ENCODE measurements at regions not wholly inside any gene's neighbourhood (a gene's known extent, or its start where the extent isn't known, plus 50 kb on each side); places are given as distances from the start of the nearest gene placed in this dataset.

- no peak overlapping the region for H3K4me3 ChIP-seq
- no peaks in the 10 kb centered on the region for H3K27me3 ChIP-seq
- WGBS, 2 donors (ENCODE audit: low coverage in 1 of 2), result 79% methylated on average over 2 of the region's 2 CpGs; no CpG with 5 or more reads in 1 of the 2 donors
- TF ChIP-seq POLR2A (IDR thresholded peaks at IDR 0.05) (no peak), POLR2AphosphoS5 (IDR thresholded peaks at IDR 0.05) (no peak), EP300 (IDR thresholded peaks at IDR 0.05; ENCODE audit: low read depth) (no peak), CTCF (IDR thresholded peaks at IDR 0.05) (no peak)
- in situ Hi-C loops (cut with MboI; ENCODE audit: low pct_ligation_motif_present in 1 of 4, low pct_unique_long_range_greater_than_20kb in 1 of 4, low sequenced_read_pairs in 3 of 4) (no loop called here), intact Hi-C loops (cut with DNase I; ENCODE audit: low total_unique reads) (no loop called here)
- H3K4me1 ChIP-seq, result no peaks in the 10 kb centered on the region
- H3K27ac ChIP-seq, result no peak overlapping the region
- no peaks in the 10 kb centered on the region for H3K9me3 ChIP-seq
- no peaks in the 10 kb centered on the region for H3K36me3 ChIP-seq
- no peak for DNase-seq
These were observed 739.3 kb downstream of the COL12A1 start for GRCh38 chr6:74466572-74466971.

- H3K4me1 ChIP-seq, result no peaks in the 10 kb centered on the region
- no peak for TF ChIP-seq POLR2AphosphoS5 (IDR thresholded peaks at IDR 0.05)
- no peak for TF ChIP-seq POLR2A (IDR thresholded peaks at IDR 0.05)
- no peak for TF ChIP-seq EP300 (IDR thresholded peaks at IDR 0.05; ENCODE audit: low read depth)
- no peak for TF ChIP-seq CTCF (IDR thresholded peaks at IDR 0.05)
- H3K27ac ChIP-seq, result no peak overlapping the region
- in situ Hi-C loops (cut with MboI; ENCODE audit: low pct_ligation_motif_present in 1 of 4, low pct_unique_long_range_greater_than_20kb in 1 of 4, low sequenced_read_pairs in 3 of 4) (no loop called here), intact Hi-C loops (cut with DNase I; ENCODE audit: low total_unique reads) (no loop called here)
- no peak overlapping the region for H3K4me3 ChIP-seq
- 73 to 77% methylated on average over 5 to 7 of the region's 7 CpGs for WGBS, 2 donors (ENCODE audit: low coverage in 1 of 2)
- DNase-seq, result no peak
- H3K27me3 ChIP-seq, result no peaks in the 10 kb centered on the region
- no peaks in the 10 kb centered on the region for H3K9me3 ChIP-seq
- H3K36me3 ChIP-seq, result no peaks in the 10 kb centered on the region
These were observed 746.6 kb downstream of the COL12A1 start for GRCh38 chr6:74459260-74459659.

GRCh38 chr6:74458536-74458935 is 747.3 kb downstream of the COL12A1 start:
- WGBS, 2 donors (ENCODE audit: low coverage in 1 of 2), result 62 to 73% methylated on average over 1 of the region's 1 CpG
- TF ChIP-seq POLR2A (IDR thresholded peaks at IDR 0.05) (no peak), POLR2AphosphoS5 (IDR thresholded peaks at IDR 0.05) (no peak), CTCF (IDR thresholded peaks at IDR 0.05) (no peak), EP300 (IDR thresholded peaks at IDR 0.05; ENCODE audit: low read depth) (no peak)
- H3K4me3 ChIP-seq, result no peak overlapping the region
- H3K9me3 ChIP-seq, result no peaks in the 10 kb centered on the region
- no peak for DNase-seq
- no peaks in the 10 kb centered on the region for H3K4me1 ChIP-seq
- intact Hi-C loops (cut with DNase I; ENCODE audit: low total_unique reads), result no loop called here
- H3K27ac ChIP-seq, result no peak overlapping the region
- in situ Hi-C loops (cut with MboI; ENCODE audit: low pct_ligation_motif_present in 1 of 4, low pct_unique_long_range_greater_than_20kb in 1 of 4, low sequenced_read_pairs in 3 of 4), result no loop called here
- H3K36me3 ChIP-seq, result no peaks in the 10 kb centered on the region
- H3K27me3 ChIP-seq, result no peaks in the 10 kb centered on the region

GRCh38 chr6:74455786-74456185 is 750.1 kb downstream of the COL12A1 start:
- in situ Hi-C loops (cut with MboI; ENCODE audit: low pct_ligation_motif_present in 1 of 4, low pct_unique_long_range_greater_than_20kb in 1 of 4, low sequenced_read_pairs in 3 of 4), result no loop called here
- no peaks in the 10 kb centered on the region for H3K27me3 ChIP-seq
- no peaks in the 10 kb centered on the region for H3K36me3 ChIP-seq
- H3K4me1 ChIP-seq, result no peaks in the 10 kb centered on the region
- DNase-seq, result no peak
- no peak overlapping the region for H3K27ac ChIP-seq
- H3K4me3 ChIP-seq, result no peak overlapping the region
- 97 to 100% methylated on average over 1 of the region's 1 CpG for WGBS, 2 donors (ENCODE audit: low coverage in 1 of 2)
- intact Hi-C loops (cut with DNase I; ENCODE audit: low total_unique reads), result no loop called here
- no peak for TF ChIP-seq POLR2A (IDR thresholded peaks at IDR 0.05)
- TF ChIP-seq POLR2AphosphoS5 (IDR thresholded peaks at IDR 0.05), result no peak
- TF ChIP-seq CTCF (IDR thresholded peaks at IDR 0.05), result no peak
- no peak for TF ChIP-seq EP300 (IDR thresholded peaks at IDR 0.05; ENCODE audit: low read depth)
- no peaks in the 10 kb centered on the region for H3K9me3 ChIP-seq

Measured in transverse colon (tissue), 4 donors.